ENCODE measurements at regions not wholly inside any gene's neighbourhood (a gene's known extent, or its start where the extent isn't known, plus 50 kb on each side); places are given as distances from the start of the nearest gene placed in this dataset.

DNA sequence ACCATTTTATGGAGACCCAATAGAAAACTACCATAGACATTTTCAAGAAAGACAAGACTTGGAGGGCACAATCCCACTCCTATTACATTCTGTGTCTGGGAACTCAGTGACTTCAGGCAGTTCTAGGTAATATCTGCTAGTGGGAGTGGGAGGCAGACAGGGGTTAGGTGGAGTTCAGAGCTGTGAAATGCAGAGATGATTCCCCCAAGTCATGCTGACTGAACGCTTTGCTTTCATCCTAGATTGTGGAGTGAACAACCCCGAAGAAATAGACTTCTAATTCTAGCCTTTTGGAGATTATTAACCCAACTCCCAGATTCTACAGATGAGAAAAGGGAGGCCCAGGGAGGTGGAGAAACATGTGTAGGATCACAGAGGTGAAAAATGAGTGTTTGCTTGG lies 437.8 kb upstream of the CADM1 start:
- CTCF ChIA-PET, result no interaction called here

DNA sequence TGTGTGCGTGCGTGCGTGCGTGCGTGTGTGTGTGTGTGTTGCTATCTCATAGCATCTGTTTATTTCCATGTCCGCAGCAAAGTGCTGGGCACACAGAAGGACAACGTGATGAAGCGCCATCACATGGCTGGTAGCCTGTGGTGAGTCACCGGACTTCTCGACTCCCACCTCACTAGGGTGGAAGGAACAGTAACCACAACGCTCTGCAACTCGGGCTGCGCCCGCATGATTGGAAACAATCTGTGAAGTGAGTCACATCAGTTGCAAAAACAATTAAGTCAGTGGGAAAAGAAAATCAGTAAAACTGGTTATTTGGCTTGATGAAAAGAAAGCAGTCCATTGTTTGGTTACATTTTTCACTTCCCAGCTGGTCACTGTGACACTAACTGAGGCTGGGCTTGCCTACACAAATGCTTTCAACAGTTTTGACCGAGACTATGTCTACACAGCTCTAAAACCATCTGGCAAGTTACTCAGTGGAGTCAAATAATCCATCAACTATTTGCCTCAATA lies 437.3 kb upstream of the CADM1 start:
- POLR2A ChIA-PET, result no interaction called here
- CTCF ChIA-PET, result no interaction called here

More for the DNA sequence above, 437.8 kb upstream of the CADM1 start:
- POLR2A ChIA-PET, result no interaction called here

DNA sequence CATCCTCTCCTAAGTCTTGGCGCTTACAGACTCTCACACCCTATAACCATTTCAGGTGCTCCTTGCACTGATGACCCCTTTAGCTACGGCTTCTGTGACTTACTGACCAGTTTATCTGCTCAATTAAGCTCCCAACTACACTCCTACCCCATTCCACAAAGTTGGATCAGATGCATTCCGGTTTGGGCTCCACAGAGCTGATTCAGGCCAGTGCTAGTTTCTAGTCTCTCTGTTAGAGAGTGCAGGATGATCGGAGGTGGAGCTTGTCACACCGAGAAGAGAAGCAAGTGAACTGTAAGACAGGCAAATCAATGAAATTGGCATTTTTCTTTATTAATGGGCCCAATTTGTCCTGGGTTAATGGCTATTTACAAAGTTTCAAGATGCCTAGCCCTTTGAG lies 436.8 kb upstream of the CADM1 start:
- CTCF ChIA-PET, result no interaction called here
- POLR2A ChIA-PET, result no interaction called here

DNA sequence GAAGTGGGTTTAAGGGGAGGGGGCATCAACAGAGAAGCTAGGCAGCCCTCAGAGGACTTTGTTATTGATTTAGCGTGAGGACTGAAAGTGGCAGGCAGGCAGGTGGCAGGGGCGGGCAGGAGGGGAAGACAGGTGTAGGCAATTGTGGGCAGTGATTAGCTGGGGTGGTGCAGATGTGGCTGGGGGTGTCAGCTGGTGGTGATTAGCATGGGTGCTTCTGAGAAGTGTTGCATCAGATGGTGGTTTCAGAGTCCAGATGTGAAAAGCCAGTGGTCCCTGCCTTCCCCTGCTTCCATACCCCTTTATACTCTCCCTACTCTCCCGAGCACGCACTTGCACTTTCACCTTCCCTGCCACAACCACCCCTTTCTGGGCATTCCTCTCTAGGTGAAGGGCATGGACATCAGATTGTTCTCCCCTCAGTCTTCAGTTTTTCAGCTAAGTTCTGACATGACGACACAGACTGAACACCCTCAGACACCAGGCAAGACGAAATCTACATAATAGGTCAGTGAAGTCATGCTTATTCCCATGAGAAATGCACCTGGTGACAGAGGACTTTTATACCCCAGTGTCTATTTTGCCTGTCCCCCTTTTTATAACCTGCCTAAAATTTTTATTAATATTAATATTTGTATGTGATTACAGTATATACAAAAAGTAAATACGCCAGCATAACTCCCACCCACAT lies 435.7 kb upstream of the CADM1 start:
- ChIA-PET CTCF (no interaction called here), POLR2A (no interaction called here)

DNA sequence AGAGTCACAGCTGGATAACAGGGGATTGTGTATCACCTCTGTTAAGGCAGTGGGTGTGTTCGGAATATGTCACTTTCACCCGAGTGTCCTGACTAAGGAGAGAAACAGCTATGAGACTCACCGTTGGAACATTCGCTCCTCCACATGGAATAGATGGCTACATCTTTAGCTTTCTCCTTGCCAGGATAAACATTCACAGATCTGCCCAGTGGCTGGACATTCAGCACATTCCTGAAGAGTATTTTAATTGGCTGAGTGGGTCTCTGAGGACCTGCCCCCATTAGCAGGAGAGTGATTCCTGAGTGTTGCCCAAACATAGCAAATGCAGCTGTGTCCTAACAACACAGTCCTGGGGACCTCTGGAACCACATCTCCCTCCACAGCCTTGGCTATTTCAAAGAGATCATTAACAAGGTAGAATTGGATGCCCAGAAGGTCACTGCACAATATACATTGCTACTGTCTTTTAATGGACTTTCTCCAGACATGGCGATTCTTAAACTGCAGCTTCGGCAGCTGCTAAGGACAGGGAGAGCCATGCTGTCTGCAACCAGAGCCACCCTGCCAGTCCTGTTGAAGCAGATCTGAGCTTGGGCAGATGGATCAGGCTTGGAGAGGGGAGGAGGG lies 435.0 kb upstream of the CADM1 start:
- POLR2A ChIA-PET, result no interaction called here
- CTCF ChIA-PET, result no interaction called here

DNA sequence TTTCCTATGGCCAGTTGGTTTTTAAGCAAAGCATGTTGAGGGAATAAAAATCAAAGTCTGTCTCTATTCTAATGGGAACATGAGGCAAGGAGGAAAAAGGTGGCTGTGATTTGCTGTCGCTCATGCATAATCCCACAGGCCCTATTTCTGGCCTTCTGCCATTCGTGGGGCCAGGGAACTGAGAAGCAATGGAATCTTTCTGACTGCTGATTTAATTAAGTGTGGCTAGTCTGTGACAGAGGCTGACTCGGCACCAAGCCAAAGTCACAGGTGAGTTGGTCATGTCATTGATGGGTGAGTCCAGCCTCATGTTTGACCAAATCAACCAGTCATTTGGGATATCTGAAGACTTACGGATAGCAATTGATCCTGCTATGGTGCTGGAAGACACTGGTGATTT lies 429.3 kb upstream of the CADM1 start:
- ChIA-PET CTCF (no interaction called here), POLR2A (no interaction called here)

DNA sequence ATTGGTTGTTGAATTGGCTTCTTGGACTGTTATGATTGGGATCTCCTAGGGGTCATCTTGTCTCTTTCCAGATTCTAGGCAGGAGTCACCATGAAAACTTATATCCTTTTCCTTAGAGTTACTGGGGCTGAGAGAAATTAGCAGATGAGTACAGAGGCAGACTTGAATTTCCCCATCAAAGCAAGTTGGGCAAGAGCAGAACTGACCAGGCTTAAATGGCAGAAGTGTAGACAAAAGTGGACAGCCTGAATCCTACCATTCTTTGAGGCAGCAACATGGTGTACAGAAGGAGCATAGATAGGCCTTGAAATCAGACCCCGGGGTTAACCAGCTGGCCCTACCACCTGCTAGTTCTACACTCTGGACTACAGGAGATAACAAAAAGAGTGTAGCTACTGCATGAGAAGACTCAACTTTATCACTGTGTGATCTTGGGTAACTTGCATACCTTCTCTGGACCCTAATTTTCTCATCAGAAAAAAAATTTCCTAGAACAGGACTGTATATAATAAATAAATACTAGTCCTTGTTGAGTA lies 427.4 kb upstream of the CADM1 start:
- ChIA-PET CTCF (no interaction called here), POLR2A (no interaction called here)

DNA sequence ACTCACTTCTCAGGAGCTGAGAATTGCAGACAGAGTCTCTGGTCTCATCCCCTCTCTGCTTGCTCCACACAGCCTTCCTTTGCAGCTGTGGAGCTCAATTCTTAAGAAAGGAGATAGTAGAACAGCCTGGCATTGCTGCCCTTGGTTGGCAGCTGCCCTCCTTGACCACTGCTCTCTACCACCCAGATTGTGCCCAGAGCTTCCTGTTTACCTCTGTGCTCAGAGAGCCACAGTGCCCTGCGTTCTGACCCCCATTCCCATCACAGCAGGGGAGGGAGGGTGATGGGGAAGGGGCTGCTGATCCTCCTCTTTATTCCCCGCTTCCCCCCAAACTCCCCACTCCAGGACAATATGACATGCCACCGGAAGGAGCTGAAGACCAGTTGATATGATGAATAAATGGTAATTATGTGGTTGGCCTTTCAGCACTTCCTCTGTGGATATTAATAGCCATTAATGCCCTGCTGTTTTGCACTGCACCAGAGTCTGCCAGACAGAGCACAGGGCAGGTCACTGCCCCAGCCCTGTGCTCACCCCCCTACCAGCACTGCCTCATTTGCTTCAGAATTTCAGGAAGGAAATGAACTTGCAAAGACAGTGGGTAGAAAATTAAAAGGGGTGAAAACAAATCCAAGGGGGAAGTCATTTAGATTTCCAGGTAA lies 426.8 kb upstream of the CADM1 start:
- POLR2A ChIA-PET, result no interaction called here
- CTCF ChIA-PET, result no interaction called here

DNA sequence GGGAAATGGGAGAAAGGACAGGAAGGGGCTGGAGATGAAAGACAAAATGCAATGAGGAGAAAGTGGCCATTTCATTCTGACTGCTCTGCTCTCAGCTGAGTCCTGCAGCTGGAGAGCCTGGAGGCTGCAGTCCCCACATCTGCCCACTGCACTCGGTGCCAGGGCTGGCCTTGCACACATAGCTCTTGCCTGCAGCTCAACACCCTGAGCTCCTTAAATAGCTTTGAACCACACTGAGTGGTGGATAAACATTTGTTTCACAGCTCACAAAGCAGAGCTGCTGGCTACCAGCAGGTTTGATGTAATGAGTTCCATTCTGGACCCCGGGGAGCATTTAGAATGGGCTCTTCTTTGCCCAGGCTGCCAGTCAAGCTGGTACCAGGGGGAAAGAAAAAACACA lies 426.1 kb upstream of the CADM1 start:
- POLR2A ChIA-PET, result no interaction called here
- CTCF ChIA-PET, result no interaction called here

DNA sequence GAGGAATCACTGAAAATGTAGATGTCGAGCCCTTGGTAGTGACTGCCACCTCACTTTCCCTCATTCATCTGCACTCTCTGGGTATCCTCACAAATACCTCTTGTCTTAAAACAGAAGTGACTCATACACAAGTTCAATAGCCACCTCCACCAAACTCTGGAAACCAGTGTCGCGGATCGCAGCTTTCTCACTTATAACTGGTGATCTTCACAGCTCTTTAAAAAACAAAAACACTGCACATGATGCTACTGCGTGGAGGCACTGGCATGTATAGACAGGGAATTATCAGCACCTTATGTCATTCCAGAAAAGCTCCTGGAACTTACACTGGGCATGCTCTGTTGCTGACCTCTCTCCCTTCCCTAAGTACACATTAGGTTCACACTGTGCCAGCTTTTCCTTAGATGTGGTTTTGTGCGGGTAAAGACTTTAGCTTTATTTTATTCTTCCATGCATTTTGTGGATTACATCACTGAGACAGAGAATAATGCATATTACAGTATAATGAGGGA lies 425.5 kb upstream of the CADM1 start:
- CTCF ChIA-PET, result no interaction called here
- POLR2A ChIA-PET, result no interaction called here

DNA sequence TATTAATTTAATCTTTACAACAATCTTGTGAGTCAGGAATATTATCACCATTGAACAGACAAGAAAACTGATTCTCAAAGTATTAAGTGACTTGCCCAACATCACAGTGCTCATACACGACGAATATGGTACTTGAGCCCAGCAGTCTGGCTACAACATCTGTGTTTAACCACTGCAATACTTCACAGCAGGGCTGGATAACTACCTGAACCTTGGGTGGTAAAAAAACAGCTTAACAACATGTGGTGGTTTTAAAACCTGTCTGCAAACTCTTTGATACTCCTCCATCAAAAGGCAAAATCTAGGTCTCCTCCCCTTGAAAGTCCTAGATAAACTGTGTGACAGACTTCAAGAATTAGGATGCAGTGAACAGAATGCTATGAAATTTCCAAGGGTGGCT lies 424.6 kb upstream of the CADM1 start:
- POLR2A ChIA-PET, result no interaction called here
- CTCF ChIA-PET, result no interaction called here

DNA sequence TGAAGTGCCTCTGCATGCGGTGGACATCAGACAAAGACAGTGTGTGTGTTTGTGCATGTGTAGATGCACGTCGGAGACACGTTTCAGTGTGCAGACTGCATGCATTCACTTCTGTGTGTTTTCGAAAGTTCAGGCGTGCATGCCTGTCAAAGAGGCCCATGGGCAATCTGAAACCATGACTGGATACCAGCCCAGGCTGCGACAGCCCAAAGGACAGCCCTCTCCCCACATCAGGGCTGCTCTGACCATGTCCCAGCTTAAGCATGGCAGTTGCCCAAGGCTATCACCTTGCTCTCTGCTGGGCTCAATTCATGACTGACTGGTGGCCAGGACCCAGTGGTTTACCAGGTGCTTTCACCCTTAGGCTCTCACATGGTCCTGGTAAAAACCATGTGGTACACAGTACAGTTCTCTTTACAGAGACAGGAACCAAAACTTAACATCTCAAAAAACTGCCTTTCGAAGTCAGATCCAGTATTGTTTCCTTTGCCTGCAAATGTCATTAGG lies 423.7 kb upstream of the CADM1 start:
- CTCF ChIA-PET, result no interaction called here
- POLR2A ChIA-PET, result no interaction called here

DNA sequence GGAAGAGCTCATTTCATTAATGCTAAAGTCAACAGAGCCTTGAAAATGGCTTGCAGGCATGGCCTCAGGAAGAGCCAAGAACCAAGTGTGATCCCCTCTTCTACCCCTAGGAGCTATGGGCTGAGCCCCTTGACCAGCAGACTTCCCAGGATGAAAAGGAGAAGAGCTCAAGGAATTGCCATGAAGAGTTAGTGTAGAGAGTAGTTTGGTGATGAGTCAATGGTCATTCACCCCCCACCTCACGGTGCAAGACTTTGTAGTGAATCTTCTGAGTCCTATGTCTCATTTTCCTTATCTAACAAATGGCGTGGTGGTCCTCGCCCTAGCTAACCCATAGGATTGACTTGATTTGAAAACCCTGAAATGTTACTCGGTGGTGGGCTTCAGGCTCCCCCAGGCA lies 422.4 kb upstream of the CADM1 start:
- CTCF ChIA-PET, result no interaction called here

DNA sequence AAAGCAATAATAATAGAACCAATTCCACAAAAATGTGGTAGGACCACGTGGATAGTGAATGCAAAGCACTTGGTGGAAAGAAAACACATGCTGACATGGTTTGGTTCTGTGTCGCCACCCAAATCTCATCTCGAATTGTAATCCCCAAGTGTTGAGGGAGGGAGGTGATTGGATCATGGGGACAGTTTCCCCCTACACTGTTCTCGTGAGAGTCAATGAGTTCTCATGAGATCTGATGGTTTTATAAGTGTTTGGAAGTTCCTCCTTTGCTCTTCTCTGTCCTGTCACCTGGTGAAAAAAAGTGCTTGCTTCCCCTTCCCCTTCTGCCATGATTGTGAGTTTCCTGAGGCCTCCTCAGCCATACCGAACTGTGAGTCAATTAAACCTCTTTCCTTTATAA lies 421.9 kb upstream of the CADM1 start:
- ChIA-PET CTCF (no interaction called here), POLR2A (no interaction called here)

More for the DNA sequence above, 422.4 kb upstream of the CADM1 start:
- POLR2A ChIA-PET, result no interaction called here

DNA sequence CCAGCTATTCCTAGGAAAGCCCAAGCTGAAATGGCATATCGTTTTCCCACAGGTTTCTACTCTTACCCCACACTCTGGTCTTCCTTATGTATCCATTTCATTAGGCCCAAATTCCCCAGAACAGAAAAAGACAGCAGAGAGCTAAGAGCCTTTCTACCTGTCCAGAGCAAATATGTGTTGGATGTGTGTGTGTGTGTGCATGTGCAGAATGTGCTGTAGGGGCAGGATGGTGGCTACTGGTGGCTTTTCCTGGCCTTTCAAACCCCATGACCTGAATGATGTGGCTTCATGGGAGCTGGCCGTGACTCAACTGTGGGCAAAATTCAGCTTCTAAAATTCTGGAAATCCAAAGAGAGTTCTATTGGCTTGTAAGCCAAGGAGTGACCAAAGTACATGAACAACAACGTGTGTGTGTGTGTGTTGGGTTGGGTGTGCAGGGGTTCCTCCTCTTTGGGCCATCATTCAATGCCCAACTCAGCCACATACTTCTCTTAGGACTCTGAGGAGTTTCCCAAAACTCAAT lies 421.4 kb upstream of the CADM1 start:
- POLR2A ChIA-PET, result no interaction called here
- CTCF ChIA-PET, result interaction anchor here (0.6 kb wide), 1 partner anchor 1673 kb away, joined by 3 read pairs; no protein-coding TSS in a partner anchor

DNA sequence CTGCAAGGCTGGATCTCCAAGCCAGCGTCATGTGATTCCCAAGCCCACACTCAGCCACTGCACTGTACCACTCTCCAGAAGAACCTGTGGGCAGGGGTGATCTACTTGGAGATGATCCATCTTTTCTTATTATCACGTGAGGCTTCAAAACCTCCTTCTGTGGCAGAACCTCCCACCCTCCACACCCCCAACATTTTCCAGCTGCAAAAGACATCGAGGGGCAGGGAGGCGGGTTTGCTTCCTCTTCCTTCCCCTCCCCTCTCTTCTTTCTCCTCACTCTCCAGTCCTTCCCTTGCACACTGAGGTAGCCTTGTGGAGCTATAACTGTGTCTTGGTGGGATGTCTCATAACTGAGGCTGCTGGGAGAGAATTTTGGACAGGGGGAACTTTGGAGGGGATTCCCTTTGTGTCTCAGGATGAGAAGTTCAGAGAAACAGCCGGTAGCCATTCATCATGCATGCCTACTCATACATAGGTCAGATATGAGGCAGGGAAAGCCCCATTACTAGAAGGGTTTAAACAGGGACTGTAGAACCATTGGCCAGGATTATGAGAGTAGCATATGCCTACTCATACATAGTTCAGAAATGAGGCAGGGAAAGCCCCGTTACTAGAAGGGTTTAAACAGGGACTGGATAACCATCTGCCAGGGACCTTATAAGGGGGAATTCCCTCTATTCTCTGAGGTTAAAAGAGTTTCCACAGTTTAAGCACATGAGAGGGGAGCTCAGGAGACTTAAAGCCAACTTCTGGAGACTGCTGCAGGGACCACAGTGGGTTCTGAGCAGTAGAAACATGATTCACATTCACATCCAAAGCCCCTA lies 420.7 kb upstream of the CADM1 start:
- ChIA-PET POLR2A (no interaction called here), CTCF (interaction anchor here (0.6 kb wide), 1 partner anchor 1673 kb away, joined by 3 read pairs; no protein-coding TSS in a partner anchor)

DNA sequence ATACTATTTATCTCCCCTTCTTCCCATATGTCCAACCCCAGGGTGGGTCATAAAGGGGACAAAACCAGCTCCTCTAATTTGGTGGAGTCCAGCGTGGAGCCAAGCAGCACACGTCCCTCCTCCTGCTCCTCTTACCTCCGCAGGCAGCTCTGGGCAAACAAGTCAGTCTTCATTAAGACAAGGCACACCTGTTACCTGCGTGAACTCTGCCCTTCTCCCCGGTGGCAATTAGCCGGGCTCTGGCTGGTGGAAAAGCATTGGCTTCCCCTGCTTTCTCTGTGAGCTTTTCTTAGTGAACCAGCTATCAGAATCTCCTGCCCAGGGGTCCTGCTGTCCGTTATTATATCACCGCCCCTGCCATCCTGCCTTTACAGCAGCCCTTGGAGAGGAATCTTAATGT lies 418.7 kb upstream of the CADM1 start:
- CTCF ChIA-PET, result interaction anchor here (0.5 kb wide), 1 partner anchor 359 kb away, joined by 4 read pairs; no protein-coding TSS in a partner anchor
- POLR2A ChIA-PET, result no interaction called here

DNA sequence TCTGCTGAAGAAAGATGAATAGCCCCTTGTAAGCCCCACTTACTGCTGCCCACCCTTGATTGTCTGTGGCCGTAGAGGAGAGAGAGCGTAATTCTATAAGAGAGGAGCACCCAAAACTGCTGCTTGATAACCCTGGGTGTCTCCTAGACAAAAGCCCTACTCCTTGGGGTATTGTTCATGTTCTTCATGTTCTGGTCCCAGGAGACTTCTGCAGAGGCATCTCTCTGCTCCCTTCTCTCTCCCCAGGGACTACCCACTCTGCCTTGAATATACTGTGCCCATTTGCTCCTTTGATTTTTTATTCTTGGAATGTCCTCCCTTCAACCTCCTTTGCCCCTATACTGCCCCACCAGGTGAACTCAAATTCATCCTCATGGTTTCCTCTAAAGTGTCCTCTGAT lies 417.8 kb upstream of the CADM1 start:
- ChIA-PET CTCF (no interaction called here), POLR2A (no interaction called here)

DNA sequence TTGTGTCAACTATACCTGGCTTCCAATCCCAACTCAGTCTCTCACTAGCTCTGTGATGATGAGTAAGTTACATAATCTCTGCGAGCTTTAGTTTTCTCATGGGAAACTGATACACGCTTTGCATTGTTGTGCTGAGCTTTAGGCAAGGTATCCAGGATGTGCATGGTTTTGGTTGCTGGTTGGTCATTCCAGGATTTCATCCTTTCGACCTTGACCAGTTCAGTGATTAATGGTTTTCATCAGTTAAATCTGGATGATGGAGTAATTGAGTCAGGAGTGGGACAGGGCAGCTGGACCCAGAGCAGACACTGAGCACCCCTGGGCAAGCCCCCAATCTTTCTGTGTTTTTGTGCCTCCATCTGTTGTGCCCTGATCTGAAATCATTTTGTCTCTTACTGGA lies 417.3 kb upstream of the CADM1 start:
- POLR2A ChIA-PET, result no interaction called here

More for the DNA sequence above, 417.3 kb upstream of the CADM1 start:
- CTCF ChIA-PET, result no interaction called here
